SK-N-SH treated with all-trans-retinoic acid at 6 μM for 48 hours (cell line): ENCODE measurements at regions not wholly inside any gene's neighbourhood (a gene's known extent, or its start where the extent isn't known, plus 50 kb on each side); places are given as distances from the start of the nearest gene placed in this dataset.

Source experiments
- ATAC-seq: fragments of 200-7000 bp; cut with Tn5 transposase; 3 replicates; pipeline ENCODE4 v1.9.1; 2020; ENCODE audit warnings: mild to moderate bottlenecking, moderate library complexity
- ARNTL ChIP-seq: fragments of 450-650 bp; formaldehyde crosslinking; IDR thresholded peaks from 2 replicates; pipeline ENCODE4 v1.5.0; 2020; ENCODE audit warnings: low read depth, mild to moderate bottlenecking, moderate library complexity, borderline replicate concordance
- BACH2 ChIP-seq: fragments of 250-450 bp; sonication (Bioruptor Pico); IDR thresholded peaks from 2 replicates; pipeline ENCODE4 v1.9.0; 2021; ENCODE audit warnings: mild to moderate bottlenecking, borderline replicate concordance
- CSDC2 ChIP-seq: fragments of 250-450 bp; sonication (Bioruptor Pico); IDR thresholded peaks from 2 replicates; pipeline ENCODE4 v1.5.0; 2020; ENCODE audit warnings: mild to moderate bottlenecking, moderate library complexity
- CSRNP3 ChIP-seq: fragments of 250-450 bp; sonication (Bioruptor Pico); IDR thresholded peaks from 2 replicates; pipeline ENCODE4 v1.5.1; 2021; ENCODE audit warnings: mild to moderate bottlenecking, moderate library complexity
- ISL1 ChIP-seq: fragments of 250-450 bp; sonication (Bioruptor Pico); IDR thresholded peaks from 2 replicates; pipeline ENCODE4 v2.1.2; 2022; ENCODE audit warnings: mild to moderate bottlenecking, moderate library complexity
- OSR1 ChIP-seq: fragments of 250-450 bp; sonication (Bioruptor Pico); IDR thresholded peaks from 2 replicates; pipeline ENCODE4 v1.8.0; 2022; ENCODE audit warnings: moderate library complexity, mild to moderate bottlenecking, inconsistent platforms
- PATZ1 ChIP-seq: fragments of 250-450 bp; sonication (Bioruptor Pico); IDR thresholded peaks from 2 replicates; pipeline ENCODE4 v1.8.0; 2020; ENCODE audit warnings: mild to moderate bottlenecking, moderate library complexity, borderline replicate concordance
- POU6F1 ChIP-seq: fragments of 250-450 bp; sonication (Bioruptor Pico); IDR thresholded peaks from 2 replicates; pipeline ENCODE4 v1.8.0; 2021; ENCODE audit warnings: low read depth, mild to moderate bottlenecking, moderate library complexity, borderline replicate concordance
- PPARA ChIP-seq: fragments of 250-450 bp; sonication (Bioruptor Pico); IDR thresholded peaks from 2 replicates; pipeline ENCODE4 v1.5.0; 2020; ENCODE audit warnings: mild to moderate bottlenecking, borderline replicate concordance
- SNAI2 ChIP-seq: fragments of 250-450 bp; sonication (Bioruptor Pico); IDR thresholded peaks from 2 replicates; pipeline ENCODE4 v1.5.0; 2020; ENCODE audit warnings: mild to moderate bottlenecking, moderate library complexity
- TCF4 ChIP-seq: fragments of 250-450 bp; sonication (Bioruptor Pico); IDR thresholded peaks from 2 replicates; pipeline ENCODE4 v1.8.0; 2021; ENCODE audit warnings: mild to moderate bottlenecking, moderate library complexity, borderline replicate concordance
- TOX ChIP-seq: fragments of 250-450 bp; sonication (Bioruptor Pico); IDR thresholded peaks from 2 replicates; pipeline ENCODE4 v1.8.0; 2021; ENCODE audit warnings: mild to moderate bottlenecking, moderate library complexity, borderline replicate concordance
- TSHZ2 ChIP-seq: fragments of 250-450 bp; sonication (Bioruptor Pico); IDR thresholded peaks from 2 replicates; pipeline ENCODE4 v1.5.0; 2020; ENCODE audit warnings: mild to moderate bottlenecking, moderate library complexity
- ZC3H10 ChIP-seq: fragments of 250-450 bp; sonication (Bioruptor Pico); IDR thresholded peaks from 2 replicates; pipeline ENCODE4 v1.5.1; 2021; ENCODE audit warnings: mild to moderate bottlenecking, moderate library complexity
- ZFP3 ChIP-seq: fragments of 250-450 bp; sonication (Bioruptor Pico); IDR thresholded peaks from 2 replicates; pipeline ENCODE4 v1.5.0; 2020; ENCODE audit warnings: mild to moderate bottlenecking, moderate library complexity
- ZFP30 ChIP-seq: fragments of 450-650 bp; formaldehyde crosslinking; IDR thresholded peaks from 2 replicates; pipeline ENCODE4 v1.5.0; 2022; ENCODE audit warnings: mild to moderate bottlenecking, moderate library complexity
- ZNF70 ChIP-seq: fragments of 450-650 bp; formaldehyde crosslinking; IDR thresholded peaks from 2 replicates; pipeline ENCODE4 v1.5.0; 2020; ENCODE audit warnings: mild to moderate bottlenecking, moderate library complexity
- ZNF8 ChIP-seq: fragments of 450-650 bp; formaldehyde crosslinking; IDR thresholded peaks from 2 replicates; pipeline ENCODE4 v1.5.0; 2020; ENCODE audit warnings: mild to moderate bottlenecking, moderate library complexity

GRCh38 chr15:35674873-35675781 is 129.2 kb upstream of the DPH6 start:
- ATAC-seq: peak; percentile 87

GRCh38 chr15:35678774-35679173 is 132.8 kb upstream of the DPH6 start:
- no peak for ATAC-seq
- no peak for TF ChIP-seq POU6F1 (CRISPR knock-in tag)
- no peak for TF ChIP-seq ARNTL (CRISPR knock-in tag)
- TF ChIP-seq ZNF8: no peak
- TF ChIP-seq ISL1 (CRISPR knock-in tag): peak; percentile 76

More at GRCh38 chr15:35674873-35675781, 129.2 kb upstream of the DPH6 start:
- no peak for TF ChIP-seq ZFP30 (CRISPR knock-in tag)
- peak; percentile 34; the same call in 1 of the 2 replicates for TF ChIP-seq ISL1 (CRISPR knock-in tag)
- no peak for TF ChIP-seq SNAI2 (CRISPR knock-in tag)
- TF ChIP-seq ZNF8: no peak
- TF ChIP-seq ZFP3 (CRISPR knock-in tag): no peak
- TF ChIP-seq ZC3H10 (CRISPR knock-in tag): no peak
- peak; percentile 82 for TF ChIP-seq TOX (CRISPR knock-in tag)
- peak; percentile 68; the same call in 1 of the 2 replicates for TF ChIP-seq TCF4 (CRISPR knock-in tag)
- TF ChIP-seq BACH2 (CRISPR knock-in tag): no peak
- no peak for TF ChIP-seq PPARA (CRISPR knock-in tag)
- TF ChIP-seq TSHZ2: 0 out of 2 replicates have a peak, but pooled peaks have one; percentile 16
- TF ChIP-seq ZNF70: no peak
- no peak for TF ChIP-seq PATZ1 (CRISPR knock-in tag)
- no peak for TF ChIP-seq CSRNP3 (CRISPR knock-in tag)
- no peak for TF ChIP-seq OSR1 (CRISPR knock-in tag)

- no peak; the same call in 2 of the 3 replicates for ATAC-seq
- no peak for TF ChIP-seq SNAI2 (CRISPR knock-in tag)
- TF ChIP-seq ZNF70: no peak
- TF ChIP-seq ZC3H10 (CRISPR knock-in tag): no peak
- TF ChIP-seq CSDC2 (CRISPR knock-in tag): no peak
- no peak for TF ChIP-seq POU6F1 (CRISPR knock-in tag)
- TF ChIP-seq CSRNP3 (CRISPR knock-in tag): no peak
- TF ChIP-seq PPARA (CRISPR knock-in tag): no peak
- no peak for TF ChIP-seq TOX (CRISPR knock-in tag)
- no peak for TF ChIP-seq ISL1 (CRISPR knock-in tag)
- TF ChIP-seq ZFP30 (CRISPR knock-in tag): no peak
- TF ChIP-seq PATZ1 (CRISPR knock-in tag): no peak
- TF ChIP-seq TSHZ2: no peak
Observed at GRCh38 chr15:35679186-35679585, 133.2 kb upstream of the DPH6 start.
